A673 (cell line): ENCODE measurements at regions not wholly inside any gene's neighbourhood (a gene's known extent, or its start where the extent isn't known, plus 50 kb on each side); places are given as distances from the start of the nearest gene placed in this dataset.

ENCODE experiments used
- CTCF ChIP-seq: fragments of 300-800, 200-600 bp; sonication (generic); conservative IDR thresholded peaks from 2 replicates; pipeline ENCODE4 v1.5.1; 2017; ENCODE audit warnings: low read depth, mild to moderate bottlenecking, antibody characterized with exemption, low read length, moderate library complexity, mixed read lengths
- EZH2 ChIP-seq: fragments of 200-600 bp; sonication (generic); IDR thresholded peaks from 2 replicates; pipeline ENCODE4 v1.6.1; 2017; ENCODE audit warnings: borderline replicate concordance, low read depth, mild to moderate bottlenecking, mixed read lengths, antibody characterized with exemption, low read length; ENCODE audit not compliant: poor library complexity, severe bottlenecking

- no peak for TF ChIP-seq CTCF
- no peak for TF ChIP-seq EZH2
Measured at GRCh38 chr13:73873940-73874830, 260.0 kb downstream of the KLF12 start.
